ENCODE measurements at regions not wholly inside any gene's neighbourhood (a gene's known extent, or its start where the extent isn't known, plus 50 kb on each side); places are given as distances from the start of the nearest gene placed in this dataset.
"Not testable (repeated sequence)": the region's sequence is repeated elsewhere in the genome, so short reads cannot be mapped to it uniquely, and the experiment has no call there.

- no peak for DNase-seq (ENCODE audit: low spot score)
Measured at GRCh38 chr10:76665029-76665428, 972.6 kb downstream of the KCNMA1 start.

GRCh38 chr10:76657337-76658012 lies 980.1 kb downstream of the KCNMA1 start:
- no peak for DNase-seq (ENCODE audit: low spot score)

GRCh38 chr10:76651154-76651553 lies 986.5 kb downstream of the KCNMA1 start:
- no peak for DNase-seq (ENCODE audit: low spot score)

GRCh38 chr10:76649723-76650127 lies 987.9 kb downstream of the KCNMA1 start:
- DNase-seq (ENCODE audit: low spot score), result peak; percentile 64

- DNase-seq (ENCODE audit: low spot score), result no peak
Measured at GRCh38 chr10:76649254-76649653, 988.4 kb downstream of the KCNMA1 start.

GRCh38 chr10:76647301-76647700 lies 990.3 kb downstream of the KCNMA1 start:
- DNase-seq (ENCODE audit: low spot score), result no peak

GRCh38 chr10:76645341-76645740 lies 992.3 kb downstream of the KCNMA1 start:
- no peak for DNase-seq (ENCODE audit: low spot score)

GRCh38 chr10:76644476-76644875 lies 993.1 kb downstream of the KCNMA1 start:
- DNase-seq (ENCODE audit: low spot score), result no peak

GRCh38 chr10:76643511-76643911 lies 994.1 kb downstream of the KCNMA1 start:
- peak; percentile 51 for DNase-seq (ENCODE audit: low spot score)

GRCh38 chr10:76642358-76642757 lies 995.2 kb downstream of the KCNMA1 start:
- DNase-seq (ENCODE audit: low spot score), result no peak

GRCh38 chr10:76641215-76641614 lies 996.4 kb downstream of the KCNMA1 start:
- DNase-seq (ENCODE audit: low spot score), result no peak

GRCh38 chr10:76640806-76641205 lies 996.8 kb downstream of the KCNMA1 start:
- DNase-seq (ENCODE audit: low spot score), result no peak

GRCh38 chr10:76632767-76633051 lies 1004.9 kb downstream of the KCNMA1 start:
- DNase-seq (ENCODE audit: low spot score), result peak; percentile 24

GRCh38 chr10:76631884-76632766 lies 1005.5 kb downstream of the KCNMA1 start:
- DNase-seq (ENCODE audit: low spot score), result no peak

- DNase-seq (ENCODE audit: low spot score), result no peak
Measured at GRCh38 chr10:76631036-76631670, 1006.5 kb downstream of the KCNMA1 start.

GRCh38 chr10:76628801-76629200 lies 1008.8 kb downstream of the KCNMA1 start:
- DNase-seq (ENCODE audit: low spot score), result no peak

GRCh38 chr10:76626386-76626785 lies 1011.2 kb downstream of the KCNMA1 start:
- no peak for DNase-seq (ENCODE audit: low spot score)

GRCh38 chr10:76624470-76624869 lies 1013.1 kb downstream of the KCNMA1 start:
- no peak for DNase-seq (ENCODE audit: low spot score)

- no peak for DNase-seq (ENCODE audit: low spot score)
Measured at GRCh38 chr10:76621886-76622620, 1015.6 kb downstream of the KCNMA1 start.

- DNase-seq (ENCODE audit: low spot score), result no peak
Measured at GRCh38 chr10:76618641-76619040, 1019.0 kb downstream of the KCNMA1 start.

GRCh38 chr10:76618171-76618570 lies 1019.4 kb downstream of the KCNMA1 start:
- no peak for DNase-seq (ENCODE audit: low spot score)

- DNase-seq (ENCODE audit: low spot score), result not testable (repeated sequence)
Measured at GRCh38 chr10:76616666-76617065, 1020.9 kb downstream of the KCNMA1 start.
